H1 (cell line): ENCODE measurements at regions not wholly inside any gene's neighbourhood (a gene's known extent, or its start where the extent isn't known, plus 50 kb on each side); places are given as distances from the start of the nearest gene placed in this dataset.

Experiments
- CTCF ChIA-PET: fragments of 300-600 bp; sonication (Branson Sonifier 250); formaldehyde crosslinking; loops from one replicate; lab custom pipeline; 2021; ENCODE audit not compliant: partially characterized antibody; lab: Charles Lee
- POLR2A ChIA-PET: fragments of 300-600 bp; sonication (Branson Sonifier 250); formaldehyde crosslinking; loops from one replicate; lab custom pipeline; 2021; ENCODE audit warnings: inconsistent platforms; ENCODE audit not compliant: partially characterized antibody; lab: Charles Lee
- DNase-seq, 2 experiments: peaks; one replicate each; pipeline versions ENCODE4 v3.0.0 to v3.0.0-alpha.2; 2010 to 2022; ENCODE audit warnings: low spot score in 2 of 2, low read depth in 1 of 2, mixed read lengths in 1 of 2
- FAIRE-seq: peaks from 2 replicates; lab custom pipeline; 2011; peaks lifted over from hg19 to GRCh38; lab: Jason Lieb, UNC
- H2AFZ ChIP-seq: 2 replicates; pipeline ENCODE4 v1.8.1; 2012; ENCODE audit warnings: low read length, inconsistent platforms
- H2AK5ac ChIP-seq: 2 replicates; pipeline ENCODE4 v1.6.1; 2013; ENCODE audit warnings: low read depth, low read length
- H2BK120ac ChIP-seq: replicated peaks from 2 replicates; pipeline ENCODE3; 2013; ENCODE audit warnings: low read depth, low read length, inconsistent platforms
- H2BK12ac ChIP-seq: 2 replicates; pipeline ENCODE4 v1.6.1; 2013; ENCODE audit warnings: low read depth, low read length
- H2BK15ac ChIP-seq: 2 replicates; pipeline ENCODE4 v1.6.1; 2013; ENCODE audit warnings: low read length
- H2BK20ac ChIP-seq: 2 replicates; pipeline ENCODE4 v1.6.1; 2013; ENCODE audit warnings: low read length
- H2BK5ac ChIP-seq: 2 replicates; pipeline ENCODE4 v1.6.1; 2013; ENCODE audit warnings: low read depth, low read length
- H3K14ac ChIP-seq: 2 replicates; pipeline ENCODE4 v1.6.1; 2013; ENCODE audit warnings: inconsistent platforms; ENCODE audit not compliant: insufficient read length
- H3K18ac ChIP-seq: 2 replicates; pipeline ENCODE4 v1.6.1; 2013; ENCODE audit warnings: low read length; ENCODE audit errors: extremely low read depth
- H3K23ac ChIP-seq: 2 replicates; pipeline ENCODE4 v1.6.1; 2013; ENCODE audit warnings: inconsistent platforms; ENCODE audit not compliant: insufficient read length
- H3K23me2 ChIP-seq: 2 replicates; pipeline ENCODE4 v1.6.1; 2013; ENCODE audit warnings: low read depth, low read length
- H3K27ac ChIP-seq: 2 replicates; pipeline ENCODE4 v1.6.1; 2011; ENCODE audit warnings: low read depth, low read length, inconsistent platforms
- H3K27me3 ChIP-seq, 4 experiments: replicated peaks in 1 of 4; 1 replicate in 1 of 4; 2 replicates in 3 of 4; pipeline versions ENCODE4 v1.6.1 to v1.8.1; 2011 to 2013; ENCODE audit warnings: low read length in 3 of 4, mild to moderate bottlenecking in 3 of 4, inconsistent platforms in 2 of 4, mixed read lengths in 2 of 4, moderate library complexity in 1 of 4; ENCODE audit not compliant: control insufficient read depth in 3 of 4, insufficient read depth in 3 of 4; ENCODE audit errors: extremely low read depth in 1 of 4
- H3K36me3 ChIP-seq, 4 experiments: 2 replicates each; pipeline versions ENCODE4 v1.6.1 to v1.8.1; 2011 to 2013; ENCODE audit warnings: mild to moderate bottlenecking in 4 of 4, low read length in 3 of 4, moderate library complexity in 2 of 4, control low read depth in 1 of 4, inconsistent platforms in 1 of 4; ENCODE audit not compliant: insufficient read depth in 4 of 4, control insufficient read depth in 2 of 4
- H3K4ac ChIP-seq: replicated peaks from 2 replicates; pipeline ENCODE3; 2013; ENCODE audit warnings: low read length, low read depth, mixed read lengths, inconsistent platforms; ENCODE audit not compliant: insufficient read length
- H3K4me1 ChIP-seq, 4 experiments: replicated peaks in 1 of 4; 1 replicate in 1 of 4; 2 replicates in 3 of 4; pipeline versions ENCODE4 v1.6.1 to v1.8.1; 2011 to 2013; ENCODE audit warnings: low read length in 3 of 4, inconsistent platforms in 2 of 4, mixed read lengths in 1 of 4; ENCODE audit not compliant: insufficient read depth in 4 of 4, control insufficient read depth in 3 of 4
- H3K4me2 ChIP-seq, 2 experiments: 2 replicates each; pipeline versions ENCODE4 v1.6.1 to v1.8.1; 2011 to 2013; ENCODE audit warnings: low read depth in 2 of 2, low read length in 2 of 2, control low read depth in 1 of 2, inconsistent platforms in 1 of 2, mild to moderate bottlenecking in 1 of 2; ENCODE audit not compliant: insufficient read depth in 1 of 2
- H3K4me3 ChIP-seq, 4 experiments: fragments of 200-600, 300-600 bp in 1 of 4; sonication (generic), shearing (Covaris generic), sonication (Bioruptor Twin) in 1 of 4; 2 replicates each; pipeline versions ENCODE4 v1.5.1 to v1.8.1; 2011 to 2016; ENCODE audit warnings: low read length in 4 of 4, low read depth in 3 of 4, control low read depth in 2 of 4, inconsistent platforms in 2 of 4, mild to moderate bottlenecking in 2 of 4, mixed read lengths in 1 of 4, moderate library complexity in 1 of 4; ENCODE audit not compliant: insufficient read depth in 2 of 4; ENCODE audit errors: extremely low read depth in 1 of 4
- H3K56ac ChIP-seq: replicated peaks from 2 replicates; pipeline ENCODE3; 2013; ENCODE audit warnings: low read depth, mild to moderate bottlenecking, mixed read lengths, low read length, inconsistent platforms; ENCODE audit not compliant: insufficient read length
- H3K79me1 ChIP-seq: 2 replicates; pipeline ENCODE4 v1.6.1; 2013; ENCODE audit warnings: low read depth, low read length, control low read depth
- H3K79me2 ChIP-seq, 2 experiments: 2 replicates each; pipeline versions ENCODE4 v1.6.1 to v1.8.1; 2012 to 2013; ENCODE audit warnings: low read length in 2 of 2, mild to moderate bottlenecking in 2 of 2, inconsistent platforms in 1 of 2; ENCODE audit not compliant: insufficient read depth in 2 of 2, control insufficient read depth in 1 of 2
- H3K9ac ChIP-seq, 4 experiments: replicated peaks in 1 of 4; 1 replicate in 1 of 4; 2 replicates in 3 of 4; pipeline versions ENCODE4 v1.6.1 to v1.8.1; 2011 to 2013; ENCODE audit warnings: low read depth in 3 of 4, low read length in 3 of 4, control low read depth in 2 of 4, mild to moderate bottlenecking in 2 of 4, moderate library complexity in 2 of 4, inconsistent platforms in 1 of 4; ENCODE audit errors: extremely low read depth in 1 of 4
- H3K9me3 ChIP-seq, 2 experiments: 2 replicates each; pipeline versions ENCODE4 v1.6.1 to v1.8.1; 2012 to 2013; ENCODE audit warnings: mild to moderate bottlenecking in 2 of 2, moderate library complexity in 2 of 2, control low read depth in 1 of 2, inconsistent platforms in 1 of 2, low read depth in 1 of 2, low read length in 1 of 2, mixed read lengths in 1 of 2; ENCODE audit not compliant: insufficient read depth in 2 of 2
- H4K20me1 ChIP-seq, 2 experiments: replicated peaks in 1 of 2; 2 replicates each; pipeline versions ENCODE3 to v1.8.1; 2011 to 2013; ENCODE audit warnings: inconsistent platforms in 2 of 2, low read length in 2 of 2, mild to moderate bottlenecking in 1 of 2; ENCODE audit not compliant: insufficient read depth in 2 of 2, control insufficient read depth in 1 of 2
- H4K5ac ChIP-seq: 2 replicates; pipeline ENCODE4 v1.6.1; 2013; ENCODE audit warnings: low read length, low read depth, mixed read lengths, inconsistent platforms; ENCODE audit not compliant: insufficient read length
- H4K8ac ChIP-seq: 2 replicates; pipeline ENCODE4 v1.8.0; 2013; ENCODE audit warnings: mild to moderate bottlenecking, moderate library complexity, low read length, inconsistent platforms; ENCODE audit not compliant: insufficient read depth; ENCODE audit errors: extremely low read depth
- H4K91ac ChIP-seq: replicated peaks from 2 replicates; pipeline ENCODE3; 2013; ENCODE audit warnings: low read length, mixed read lengths, inconsistent platforms; ENCODE audit not compliant: insufficient read length
- CBX5 ChIP-seq: fragments of 300-800, 300-1000 bp; sonication (generic); IDR thresholded peaks from 2 replicates; pipeline ENCODE4 v1.7.1; 2016; ENCODE audit warnings: antibody characterized with exemption, low read length, low read depth
- CEBPB ChIP-seq: IDR thresholded peaks from 2 replicates; pipeline ENCODE4 v1.6.1; 2012; ENCODE audit warnings: low read depth, low read length
- EGR1 ChIP-seq: IDR thresholded peaks from 2 replicates; pipeline ENCODE4 v1.6.1; 2011; ENCODE audit warnings: low read depth, low read length, borderline replicate concordance
- JUN ChIP-seq: IDR thresholded peaks from 2 replicates; pipeline ENCODE4 v1.6.1; 2011; ENCODE audit warnings: low read depth, mild to moderate bottlenecking, improper control_type of control experiment, low read length
- KDM1A ChIP-seq: fragments of 200-600, 300-600 bp; sonication (generic); IDR thresholded peaks from 2 replicates; pipeline ENCODE4 v1.7.1; 2016; ENCODE audit warnings: mild to moderate bottlenecking, low read length, borderline replicate concordance
- KDM5A ChIP-seq: fragments of 200-600 bp; IDR thresholded peaks from 2 replicates; pipeline ENCODE4 v1.7.1; 2012; ENCODE audit warnings: mild to moderate bottlenecking, low read length, inconsistent platforms, mixed read lengths
- PHF8 ChIP-seq: fragments of 200-600 bp; sonication (generic); conservative IDR thresholded peaks from 2 replicates; pipeline ENCODE4 v1.7.1; 2012; ENCODE audit warnings: low read depth, mild to moderate bottlenecking, inconsistent platforms, low read length, moderate library complexity
- RNF2 ChIP-seq: fragments of 200-900, 300-1000 bp; sonication (generic); IDR thresholded peaks from 2 replicates; pipeline ENCODE4 v1.7.1; 2016; ENCODE audit warnings: borderline replicate concordance, low read depth, mild to moderate bottlenecking, antibody characterized with exemption, low read length; ENCODE audit not compliant: poor library complexity, severe bottlenecking; ENCODE audit errors: missing control alignments
- RXRA ChIP-seq: IDR thresholded peaks from 2 replicates; pipeline ENCODE4 v1.6.1; 2011; ENCODE audit warnings: low read depth, mild to moderate bottlenecking, low read length, moderate library complexity; ENCODE audit not compliant: insufficient read depth
- SIN3A ChIP-seq, 2 experiments: IDR thresholded peaks in 1 of 2; conservative IDR thresholded peaks in 1 of 2; 2 replicates each; pipeline ENCODE4 v1.6.1; 2011 to 2012; ENCODE audit warnings: low read length in 2 of 2, improper control_type of control experiment in 1 of 2, low read depth in 1 of 2, mild to moderate bottlenecking in 1 of 2
- SIRT6 ChIP-seq: IDR thresholded peaks from one replicate; pipeline ENCODE4 v1.7.1; 2012; ENCODE audit warnings: low read length, inconsistent platforms
- SP4 ChIP-seq: IDR thresholded peaks from 2 replicates; pipeline ENCODE4 v1.6.1; 2012; ENCODE audit warnings: low read length, inconsistent platforms
- TAF1 ChIP-seq: IDR thresholded peaks from 2 replicates; pipeline ENCODE4 v1.6.1; 2011; ENCODE audit warnings: mild to moderate bottlenecking, low read depth, low read length
- WGBS, 2 experiments: shearing (Covaris generic) in 1 of 2; methylation state at CpG; one replicate each; pipeline versions ENCODE4 v1.1.6 to v1.1.7; 2013 to 2015; ENCODE audit warnings: low lambda C conversion rate in 2 of 2, mixed read lengths in 2 of 2, inconsistent platforms in 1 of 2, low coverage in 1 of 2, missing lambda C conversion rate in 1 of 2; ENCODE audit not compliant: insufficient replicate concordance in 2 of 2, insufficient coverage in 1 of 2, insufficient read length in 1 of 2; ENCODE audit errors: extremely low coverage in 1 of 2, missing lambda C conversion rate in 1 of 2; 5-methylcytosine and 5-hydroxymethylcytosine counted together

- TF ChIP-seq RXRA, result no peak
Observed at GRCh38 chr4:115260195-115260594, 146.8 kb upstream of the NDST4 start (continued).

DNA sequence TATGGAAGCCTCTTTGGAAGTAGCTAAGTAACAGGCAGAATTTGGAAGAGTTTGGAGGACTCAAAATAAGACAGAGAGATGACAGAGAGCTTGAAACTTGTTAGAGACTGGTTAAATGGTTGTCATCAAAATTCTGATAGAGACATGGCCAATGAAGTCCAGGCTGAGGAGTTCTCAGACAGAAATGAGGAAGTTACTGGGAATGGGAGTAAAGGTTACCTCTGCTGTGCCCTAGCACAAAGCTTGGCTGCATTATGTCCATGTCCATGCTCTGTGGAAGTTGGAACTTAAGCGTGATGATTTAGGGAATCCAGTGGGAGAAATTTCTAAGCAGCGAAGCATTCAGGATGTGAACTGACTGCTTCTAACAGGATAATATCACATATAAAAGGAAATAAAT is 146.2 kb upstream of the NDST4 start:
- no peak overlapping the region for H3K14ac ChIP-seq
- no peak overlapping the region for H2AFZ ChIP-seq
- no peaks in the 10 kb centered on the region for H3K9me3 ChIP-seq
- no peak overlapping the region for H2AK5ac ChIP-seq
- no peak overlapping the region for H3K4me3 ChIP-seq
- no peak overlapping the region for H3K27ac ChIP-seq
- DNase-seq (no peak), FAIRE-seq (no peak)
- no peaks in the 10 kb centered on the region for H3K79me2 ChIP-seq
- WGBS, 2 experiments, result 98% methylated on average over 2 of the region's 2 CpGs; no CpG with 5 or more reads in 1 of the 2 experiments
- no peaks in the 10 kb centered on the region for H3K23me2 ChIP-seq
- ChIA-PET POLR2A (no interaction called here), CTCF (no interaction called here)
- no peak overlapping the region for H2BK5ac ChIP-seq
- no peak overlapping the region for H3K4me2 ChIP-seq
- no peak overlapping the region for H3K56ac ChIP-seq
- H3K27me3 ChIP-seq, result no peaks in the 10 kb centered on the region
- no peak overlapping the region for H2BK20ac ChIP-seq
- no peak overlapping the region for H3K23ac ChIP-seq
- H3K79me1 ChIP-seq, result no peaks in the 10 kb centered on the region
- H2BK15ac ChIP-seq, result no peak overlapping the region
- H3K4me1 ChIP-seq, result peaks cover 0 to 2% (median 0%) of the 10 kb centered on the region in 4 experiments; a peak in 1 of 7 replicates
- no peak overlapping the region for H2BK120ac ChIP-seq
- H4K91ac ChIP-seq, result no peak overlapping the region
- H4K5ac ChIP-seq, result no peak overlapping the region
- H4K20me1 ChIP-seq, result no peaks in the 10 kb centered on the region
- H3K36me3 ChIP-seq, result no peaks in the 10 kb centered on the region
- no peak overlapping the region for H3K4ac ChIP-seq
- H4K8ac ChIP-seq, result no peak overlapping the region
- H2BK12ac ChIP-seq, result no peak overlapping the region
- no peak overlapping the region for H3K9ac ChIP-seq
- H3K18ac ChIP-seq, result no peak overlapping the region
- TF ChIP-seq JUN, result no peak
- TF ChIP-seq CEBPB, result no peak
- TF ChIP-seq SP4, result no peak
- no peak for TF ChIP-seq CBX5
- TF ChIP-seq KDM1A, result no peak
- TF ChIP-seq EGR1, result no peak
- TF ChIP-seq TAF1, result no peak
- TF ChIP-seq KDM5A, result no peak
- no peak for TF ChIP-seq PHF8
- no peak for TF ChIP-seq SIN3A (conservative IDR thresholded peaks at IDR 0.05 in 1 of 2, IDR thresholded peaks at IDR 0.05 in 1 of 2; ENCODE audit: low read depth in 1 of 2, low read length in 2 of 2)
- no peak for TF ChIP-seq SIRT6
- TF ChIP-seq RNF2, result no peak
